GM23338 (cell line): ENCODE measurements at regions not wholly inside any gene's neighbourhood (a gene's known extent, or its start where the extent isn't known, plus 50 kb on each side); places are given as distances from the start of the nearest gene placed in this dataset.

Source experiments
- ATAC-seq: fragments of 200-7000 bp; cut with Tn5 transposase; 3 replicates; pipeline ENCODE4 v1.9.1; 2020
- DNase-seq: peaks from one replicate; pipeline ENCODE4 v3.0.0-alpha.2; 2015; ENCODE audit warnings: low spot score
- H2AFZ ChIP-seq: fragments of 200-600 bp; sonication (generic); 2 replicates; pipeline ENCODE4 v1.8.0; 2016; ENCODE audit warnings: antibody characterized with exemption, mild to moderate bottlenecking, moderate library complexity
- H3F3A ChIP-seq: fragments of 200-600 bp; sonication (generic); replicated peaks from 2 replicates; pipeline ENCODE4 v1.8.0; 2017; ENCODE audit warnings: antibody characterized with exemption, mixed run types, low read depth
- H3K27ac ChIP-seq: fragments of 200-600 bp; sonication (generic); 2 replicates; pipeline ENCODE4 v1.6.1; 2016; ENCODE audit warnings: low read depth
- H3K27me3 ChIP-seq: fragments of 200-600 bp; sonication (generic); 2 replicates; pipeline ENCODE4 v1.8.0; 2016; ENCODE audit warnings: mild to moderate bottlenecking, mixed run types, moderate library complexity; ENCODE audit not compliant: insufficient read depth
- H3K36me3 ChIP-seq: fragments of 200-600 bp; sonication (generic); 2 replicates; pipeline ENCODE4 v1.8.0; 2016; ENCODE audit warnings: mild to moderate bottlenecking; ENCODE audit not compliant: insufficient read depth
- H3K4me1 ChIP-seq: fragments of 200-600 bp; sonication (generic); 2 replicates; pipeline ENCODE4 v1.8.0; 2016; ENCODE audit warnings: mild to moderate bottlenecking, moderate library complexity; ENCODE audit not compliant: insufficient read depth
- H3K4me2 ChIP-seq: fragments of 200-600 bp; sonication (generic); 2 replicates; pipeline ENCODE4 v1.7.1; 2017; ENCODE audit warnings: mixed run types
- H3K4me3 ChIP-seq: fragments of 200-600 bp; sonication (generic); 2 replicates; pipeline ENCODE4 v1.6.1; 2016; ENCODE audit warnings: mixed run types
- H3K79me2 ChIP-seq: fragments of 200-600 bp; sonication (generic); replicated peaks from 2 replicates; pipeline ENCODE4 v1.8.0; 2017; ENCODE audit warnings: mild to moderate bottlenecking; ENCODE audit not compliant: insufficient read depth
- H3K9me2 ChIP-seq: fragments of 200-600 bp; sonication (generic); 2 replicates; pipeline ENCODE4 v1.8.0; 2017; ENCODE audit not compliant: insufficient read depth
- H4K20me1 ChIP-seq: fragments of 200-600 bp; sonication (generic); replicated peaks from 2 replicates; pipeline ENCODE4 v1.8.0; 2017; ENCODE audit warnings: mild to moderate bottlenecking; ENCODE audit not compliant: insufficient read depth
- H3K27ac Mint-ChIP-seq: 2 replicates; pipeline ENCODE4 v1.8.0; 2020; ENCODE audit warnings: inconsistent platforms, mild to moderate bottlenecking, moderate library complexity, mixed read lengths
- H3K27me3 Mint-ChIP-seq: 3 replicates; pipeline ENCODE4 v1.8.0; 2022; ENCODE audit warnings: low read depth, mild to moderate bottlenecking, moderate library complexity, mixed read lengths, inconsistent platforms; ENCODE audit not compliant: insufficient read depth, poor library complexity
- H3K36me3 Mint-ChIP-seq: 3 replicates; pipeline ENCODE4 v1.8.0; 2021; ENCODE audit warnings: low read depth, mild to moderate bottlenecking, inconsistent platforms, moderate library complexity, mixed read lengths
- H3K4me1 Mint-ChIP-seq: 3 replicates; pipeline ENCODE4 v1.8.0; 2020; ENCODE audit warnings: mild to moderate bottlenecking, inconsistent platforms, mixed read lengths
- H3K4me3 Mint-ChIP-seq: 3 replicates; pipeline ENCODE4 v1.8.0; 2021; ENCODE audit warnings: moderate library complexity, mild to moderate bottlenecking, inconsistent platforms, mixed read lengths
- H3K9me3 Mint-ChIP-seq: 3 replicates; pipeline ENCODE4 v1.8.0; 2020; ENCODE audit warnings: moderate library complexity, mild to moderate bottlenecking, inconsistent platforms, mixed read lengths
- CREB1 ChIP-seq: fragments of 250-450 bp; sonication (Bioruptor Pico); IDR thresholded peaks from 2 replicates; pipeline ENCODE4 v1.5.0; 2020; ENCODE audit warnings: low read depth, mild to moderate bottlenecking, moderate library complexity
- CTCF ChIP-seq, 2 experiments: fragments of 200-600 bp in 1 of 2; sonication (generic) in 1 of 2; conservative IDR thresholded peaks; 2 replicates each; pipeline versions ENCODE4 v1.5.1 to v1.6.1; 2016 to 2017; ENCODE audit warnings: antibody characterized with exemption in 2 of 2, low read depth in 2 of 2, mild to moderate bottlenecking in 2 of 2, moderate library complexity in 1 of 2
- EZH2 ChIP-seq: fragments of 200-600 bp; sonication (generic); IDR thresholded peaks from one replicate; pipeline ENCODE4 v1.8.0; 2017; ENCODE audit warnings: antibody characterized with exemption, mild to moderate bottlenecking, low read depth; ENCODE audit not compliant: unreplicated experiment
- EZH2phosphoT487 ChIP-seq: fragments of 200-600 bp; sonication (generic); IDR thresholded peaks from one replicate; pipeline ENCODE4 v1.8.1; 2018; ENCODE audit warnings: antibody characterized with exemption; ENCODE audit not compliant: unreplicated experiment
- JUNB ChIP-seq: IDR thresholded peaks from one replicate; pipeline ENCODE4 v1.6.1; 2016; ENCODE audit warnings: antibody characterized with exemption; ENCODE audit not compliant: unreplicated experiment
- REST ChIP-seq: IDR thresholded peaks from one replicate; pipeline ENCODE4 v1.6.1; 2018; ENCODE audit warnings: antibody characterized with exemption; ENCODE audit not compliant: unreplicated experiment
- STAT1 ChIP-seq: IDR thresholded peaks from one replicate; pipeline ENCODE4 v1.6.1; 2016; ENCODE audit warnings: antibody characterized with exemption; ENCODE audit not compliant: unreplicated experiment
- ZNF114 ChIP-seq: fragments of 250-450 bp; sonication (Bioruptor Pico); IDR thresholded peaks from 2 replicates; pipeline ENCODE4 v1.5.0; 2020; ENCODE audit warnings: mild to moderate bottlenecking, moderate library complexity
- TF ChIP-seq, protein P1 (sequence below): IDR thresholded peaks from 2 replicates; pipeline ENCODE4 v1.6.1; 2016; ENCODE audit warnings: antibody characterized with exemption

DNA sequence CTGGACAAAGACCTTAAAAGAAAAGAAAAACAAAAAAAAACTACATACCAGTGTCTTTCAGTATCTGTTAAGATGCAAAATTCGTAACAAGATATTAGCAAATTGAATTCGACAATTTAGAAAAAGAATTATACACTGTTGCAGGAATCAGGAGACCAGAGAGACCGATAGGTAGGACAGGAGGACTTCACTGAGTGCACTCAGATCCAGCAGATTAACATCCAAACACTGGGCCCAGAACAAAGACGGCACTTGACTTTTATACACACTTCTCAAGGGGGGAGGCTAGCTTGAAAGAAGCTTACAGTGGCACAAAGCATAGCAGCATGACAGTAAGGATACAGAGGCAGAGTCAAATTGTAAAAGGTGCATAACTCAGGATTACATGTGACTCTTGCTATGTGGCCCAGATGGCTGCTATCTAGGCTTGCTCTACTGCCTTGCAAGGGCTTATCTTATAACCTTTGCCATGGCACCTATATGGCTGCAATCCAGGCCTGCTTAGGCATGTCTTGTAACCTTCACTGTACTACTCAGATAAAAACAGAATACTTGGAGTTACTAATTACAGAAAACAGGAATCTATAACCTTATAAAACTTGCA, 507.3 kb upstream of the LRRTM4 start (continued):
- no peak for TF ChIP-seq REST
- TF ChIP-seq CREB1, result no peak
- no peak for TF ChIP-seq ZNF114

DNA sequence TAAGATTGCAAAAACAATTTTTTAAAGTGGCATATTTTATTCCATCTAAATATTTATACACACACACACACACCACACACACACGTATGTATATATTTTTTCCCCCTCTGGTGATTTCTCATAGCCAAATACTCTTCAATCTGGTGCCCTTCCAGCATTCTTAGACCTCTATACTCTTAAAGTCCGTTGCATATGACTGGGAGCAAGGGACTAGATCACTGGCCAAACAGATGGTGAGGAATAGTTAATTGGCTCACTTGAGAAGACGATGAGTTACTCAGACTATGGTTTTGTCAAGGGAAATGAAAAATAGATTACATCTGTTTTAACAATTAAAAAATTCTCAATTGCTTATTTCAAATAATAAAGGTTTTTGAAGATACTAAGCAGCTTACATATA, 512.5 kb upstream of the LRRTM4 start:
- peaks cover 72% of the 10 kb centered on the region for H3K36me3 Mint-ChIP-seq
- peaks cover 13% of the 10 kb centered on the region; the same call in 1 of the 2 replicates for H3K36me3 ChIP-seq
- H3K4me1 ChIP-seq, result peaks cover 18% of the 10 kb centered on the region; the same call in 1 of the 2 replicates
- H3K79me2 ChIP-seq, result no peaks in the 10 kb centered on the region
- no peak overlapping the region for H3K4me3 Mint-ChIP-seq
- H3K4me2 ChIP-seq, result no peak overlapping the region
- H4K20me1 ChIP-seq, result no peaks in the 10 kb centered on the region
- no peaks in the 10 kb centered on the region for H3K27me3 ChIP-seq
- H3K27ac Mint-ChIP-seq, result no peak overlapping the region
- H3F3A ChIP-seq, result no peaks in the 10 kb centered on the region
- TF ChIP-seq STAT1 (no peak), EZH2 (no peak), JUNB (no peak), CTCF (conservative IDR thresholded peaks at IDR 0.05; ENCODE audit: low read depth in 2 of 2) (no peak)
- H3K9me3 Mint-ChIP-seq, result peaks cover 44% of the 10 kb centered on the region
- H2AFZ ChIP-seq, result no peak overlapping the region
- ATAC-seq, result no peak
- H3K27me3 Mint-ChIP-seq, result no peaks in the 10 kb centered on the region
- H3K4me3 ChIP-seq, result no peak overlapping the region
- H3K4me1 Mint-ChIP-seq, result peaks cover 12% of the 10 kb centered on the region
- peaks cover 21% of the 10 kb centered on the region for H3K9me2 ChIP-seq
- H3K27ac ChIP-seq, result no peak overlapping the region
- no peak for DNase-seq

- Histone ChIP-seq H3K27me3 (no peaks in the 10 kb centered on the region), H2AFZ (no peak overlapping the region), H3K4me3 (no peak overlapping the region), H4K20me1 (no peaks in the 10 kb centered on the region), H3K4me1 (peaks cover 18% of the 10 kb centered on the region; the same call in 1 of the 2 replicates), H3K9me2 (peaks cover 21% of the 10 kb centered on the region), H3K4me2 (peak overlapping the region; percentile 53), H3K36me3 (peaks cover 4% of the 10 kb centered on the region; the same call in 1 of the 2 replicates), H3K27ac (peak overlapping the region; percentile 66), H3K79me2 (no peaks in the 10 kb centered on the region), H3F3A (no peaks in the 10 kb centered on the region)
- Mint-ChIP-seq H3K27me3 (no peaks in the 10 kb centered on the region), H3K27ac (0 out of 2 replicates have a peak overlapping the region, but pooled peaks have one; percentile 78), H3K4me3 (no peak overlapping the region), H3K36me3 (peaks cover 73% of the 10 kb centered on the region), H3K4me1 (peaks cover 12% of the 10 kb centered on the region), H3K9me3 (peaks cover 36% of the 10 kb centered on the region)
- DNase-seq (peak; percentile 45), ATAC-seq (peak; percentile 97)
- TF ChIP-seq ZNF114 (peak; percentile 61; the same call in 1 of the 2 replicates), CREB1 (0 out of 2 replicates have a peak, but pooled peaks have one; percentile 7), EZH2phosphoT487 (no peak)
- TF ChIP-seq, protein P1, sequence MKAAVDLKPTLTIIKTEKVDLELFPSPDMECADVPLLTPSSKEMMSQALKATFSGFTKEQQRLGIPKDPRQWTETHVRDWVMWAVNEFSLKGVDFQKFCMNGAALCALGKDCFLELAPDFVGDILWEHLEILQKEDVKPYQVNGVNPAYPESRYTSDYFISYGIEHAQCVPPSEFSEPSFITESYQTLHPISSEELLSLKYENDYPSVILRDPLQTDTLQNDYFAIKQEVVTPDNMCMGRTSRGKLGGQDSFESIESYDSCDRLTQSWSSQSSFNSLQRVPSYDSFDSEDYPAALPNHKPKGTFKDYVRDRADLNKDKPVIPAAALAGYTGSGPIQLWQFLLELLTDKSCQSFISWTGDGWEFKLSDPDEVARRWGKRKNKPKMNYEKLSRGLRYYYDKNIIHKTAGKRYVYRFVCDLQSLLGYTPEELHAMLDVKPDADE, result peak; percentile 51; the same call in 1 of the 2 replicates
Measured at GRCh38 chr2:78035804-78036203, 513.6 kb upstream of the LRRTM4 start.
